GM12892 (cell line): ENCODE measurements at regions not wholly inside any gene's neighbourhood (a gene's known extent, or its start where the extent isn't known, plus 50 kb on each side); places are given as distances from the start of the nearest gene placed in this dataset.

Experiments
- DNase-seq: peaks from one replicate; pipeline ENCODE4 v3.0.0; 2011; ENCODE audit not compliant: insufficient read length
- FAIRE-seq: peaks from 2 replicates; lab custom pipeline; 2011; peaks lifted over from hg19 to GRCh38; lab: Jason Lieb, UNC
- POLR2A ChIP-seq: IDR thresholded peaks from 2 replicates; pipeline ENCODE4 v1.6.1; 2011; ENCODE audit warnings: low read depth, low read length, control low read depth
- POLR2AphosphoS5 ChIP-seq: IDR thresholded peaks from 2 replicates; pipeline ENCODE4 v1.6.1; 2011; ENCODE audit warnings: low read depth, low read length, control low read depth
- TAF1 ChIP-seq: IDR thresholded peaks from 2 replicates; pipeline ENCODE4 v1.6.1; 2011; ENCODE audit warnings: low read depth, mild to moderate bottlenecking, control low read depth, low read length, borderline replicate concordance

GRCh38 chr2:104448661-104449440 is 405.1 kb upstream of the POU3F3 start:
- TF ChIP-seq POLR2AphosphoS5 (no peak), POLR2A (no peak), TAF1 (no peak)
- FAIRE-seq (no peak), DNase-seq (no peak)

- TF ChIP-seq POLR2A (no peak), POLR2AphosphoS5 (no peak), TAF1 (no peak)
- FAIRE-seq (no peak), DNase-seq (no peak)
These were observed 401.4 kb upstream of the POU3F3 start for GRCh38 chr2:104452558-104452957.

GRCh38 chr2:104462731-104463130 is 391.2 kb upstream of the POU3F3 start:
- TF ChIP-seq TAF1 = no peak
- TF ChIP-seq POLR2A = no peak
- TF ChIP-seq POLR2AphosphoS5 = no peak
- DNase-seq (no peak), FAIRE-seq (no peak)

- TF ChIP-seq POLR2A (no peak), POLR2AphosphoS5 (no peak), TAF1 (no peak)
- no peak for DNase-seq
- no peak for FAIRE-seq
These were observed 387.9 kb upstream of the POU3F3 start for GRCh38 chr2:104465981-104466380.

- DNase-seq (no peak), FAIRE-seq (no peak)
- TF ChIP-seq POLR2AphosphoS5 (no peak), POLR2A (no peak), TAF1 (no peak)
These were observed 385.1 kb upstream of the POU3F3 start for GRCh38 chr2:104468846-104469245.

- FAIRE-seq = no peak
- no peak for DNase-seq
- TF ChIP-seq POLR2AphosphoS5 = no peak
- no peak for TF ChIP-seq POLR2A
- no peak for TF ChIP-seq TAF1
These were observed 381.8 kb upstream of the POU3F3 start for GRCh38 chr2:104472076-104472475.

GRCh38 chr2:104473546-104473945 is 380.4 kb upstream of the POU3F3 start:
- TF ChIP-seq POLR2AphosphoS5 (no peak), POLR2A (no peak), TAF1 (no peak)
- no peak for DNase-seq
- FAIRE-seq = no peak

- DNase-seq = no peak
- FAIRE-seq = no peak
- no peak for TF ChIP-seq POLR2AphosphoS5
- TF ChIP-seq POLR2A = no peak
- TF ChIP-seq TAF1 = no peak
These were observed 379.2 kb upstream of the POU3F3 start for GRCh38 chr2:104474716-104475115.

- FAIRE-seq = no peak
- TF ChIP-seq TAF1 (no peak), POLR2AphosphoS5 (no peak), POLR2A (no peak)
These were observed 377.8 kb upstream of the POU3F3 start for GRCh38 chr2:104476075-104476474.

GRCh38 chr2:104476563-104476988 is 377.3 kb upstream of the POU3F3 start:
- DNase-seq = no peak

More at GRCh38 chr2:104476075-104476474, 377.8 kb upstream of the POU3F3 start:
- no peak for DNase-seq

GRCh38 chr2:104481341-104481740 is 372.6 kb upstream of the POU3F3 start:
- TF ChIP-seq POLR2A (no peak), POLR2AphosphoS5 (no peak), TAF1 (no peak)
- DNase-seq (no peak), FAIRE-seq (no peak)

More at GRCh38 chr2:104476563-104476988, 377.3 kb upstream of the POU3F3 start:
- FAIRE-seq = no peak
- no peak for TF ChIP-seq POLR2AphosphoS5
- no peak for TF ChIP-seq POLR2A
- TF ChIP-seq TAF1 = no peak

GRCh38 chr2:104487366-104487765 is 366.5 kb upstream of the POU3F3 start:
- TF ChIP-seq TAF1 (no peak), POLR2AphosphoS5 (no peak), POLR2A (no peak)
- no peak for DNase-seq
- no peak for FAIRE-seq
